ENCODE measurements at regions not wholly inside any gene's neighbourhood (a gene's known extent, or its start where the extent isn't known, plus 50 kb on each side); places are given as distances from the start of the nearest gene placed in this dataset.

DNA sequence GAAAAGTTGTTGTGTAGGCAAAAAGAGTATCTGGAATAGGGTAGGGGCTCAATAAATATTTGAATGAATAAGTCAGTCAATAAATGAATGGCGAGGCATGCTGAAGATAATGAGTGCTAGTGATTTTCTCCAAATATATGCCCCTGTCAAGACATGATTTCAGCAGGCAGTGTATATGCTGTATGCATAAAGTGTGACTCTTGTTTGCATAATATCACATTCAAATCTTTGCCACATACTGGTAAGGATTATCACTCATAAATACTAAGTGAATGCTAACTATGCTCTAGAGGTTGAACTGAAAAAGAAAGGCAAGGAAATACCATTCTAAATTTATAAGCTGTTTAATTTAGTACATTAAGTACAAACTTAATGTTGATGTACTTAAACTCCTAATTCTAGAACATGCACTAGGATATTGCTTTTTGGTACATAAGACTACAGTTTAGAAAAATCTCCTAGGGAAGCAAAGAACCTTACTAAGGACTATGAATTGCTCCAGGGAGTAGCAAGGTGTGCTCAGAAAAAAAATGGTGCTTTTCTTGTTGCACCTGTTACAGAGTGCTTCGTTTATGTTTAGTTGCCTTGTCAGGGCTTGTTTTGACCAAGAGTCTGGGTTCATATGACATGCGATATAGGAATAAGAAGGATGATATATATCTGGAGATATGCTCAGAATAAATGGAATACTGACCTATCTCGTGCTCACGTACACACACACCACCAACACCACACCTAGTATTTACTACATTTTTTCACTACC lies 224.0 kb upstream of the TANK start:
- H3K4me1 ChIP-seq (ENCODE audit: insufficient read depth, low read length, severe bottlenecking): no peaks in the 10 kb centered on the region
- no peak overlapping the region for H3K4me3 ChIP-seq (ENCODE audit: low read depth, low read length, poor library complexity, severe bottlenecking)
- no peaks in the 10 kb centered on the region for H3K9me2 ChIP-seq (ENCODE audit: low read depth, low read length)
- H4K20me1 ChIP-seq (ENCODE audit: insufficient read depth, low read length): no peaks in the 10 kb centered on the region
- no peaks in the 10 kb centered on the region for H3K27me3 ChIP-seq (ENCODE audit: insufficient read depth, low read length)
- no peaks in the 10 kb centered on the region for H3F3A ChIP-seq (ENCODE audit: insufficient read depth, low read length)
- no peak overlapping the region for H3K9ac ChIP-seq (ENCODE audit: low read length)
- TF ChIP-seq, protein P1, sequence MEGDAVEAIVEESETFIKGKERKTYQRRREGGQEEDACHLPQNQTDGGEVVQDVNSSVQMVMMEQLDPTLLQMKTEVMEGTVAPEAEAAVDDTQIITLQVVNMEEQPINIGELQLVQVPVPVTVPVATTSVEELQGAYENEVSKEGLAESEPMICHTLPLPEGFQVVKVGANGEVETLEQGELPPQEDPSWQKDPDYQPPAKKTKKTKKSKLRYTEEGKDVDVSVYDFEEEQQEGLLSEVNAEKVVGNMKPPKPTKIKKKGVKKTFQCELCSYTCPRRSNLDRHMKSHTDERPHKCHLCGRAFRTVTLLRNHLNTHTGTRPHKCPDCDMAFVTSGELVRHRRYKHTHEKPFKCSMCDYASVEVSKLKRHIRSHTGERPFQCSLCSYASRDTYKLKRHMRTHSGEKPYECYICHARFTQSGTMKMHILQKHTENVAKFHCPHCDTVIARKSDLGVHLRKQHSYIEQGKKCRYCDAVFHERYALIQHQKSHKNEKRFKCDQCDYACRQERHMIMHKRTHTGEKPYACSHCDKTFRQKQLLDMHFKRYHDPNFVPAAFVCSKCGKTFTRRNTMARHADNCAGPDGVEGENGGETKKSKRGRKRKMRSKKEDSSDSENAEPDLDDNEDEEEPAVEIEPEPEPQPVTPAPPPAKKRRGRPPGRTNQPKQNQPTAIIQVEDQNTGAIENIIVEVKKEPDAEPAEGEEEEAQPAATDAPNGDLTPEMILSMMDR (IDR thresholded peaks at IDR 0.05; ENCODE audit: low read length): no peak
- TF ChIP-seq EZH2 (IDR thresholded peaks at IDR 0.05; ENCODE audit: borderline replicate concordance, low read length): no peak
- no peaks in the 10 kb centered on the region for H3K9me3 ChIP-seq (ENCODE audit: low read length)
- no peaks in the 10 kb centered on the region for H3K79me2 ChIP-seq (ENCODE audit: insufficient read depth, low read length)
- no peaks in the 10 kb centered on the region for H3K36me3 ChIP-seq (ENCODE audit: insufficient read depth, low read length)
- no peak overlapping the region for H2AFZ ChIP-seq (ENCODE audit: low read length)
- H3K4me2 ChIP-seq (ENCODE audit: low read length): no peak overlapping the region
- no peak overlapping the region for H3K27ac ChIP-seq (ENCODE audit: low read depth, low read length, poor library complexity, severe bottlenecking)

DNA sequence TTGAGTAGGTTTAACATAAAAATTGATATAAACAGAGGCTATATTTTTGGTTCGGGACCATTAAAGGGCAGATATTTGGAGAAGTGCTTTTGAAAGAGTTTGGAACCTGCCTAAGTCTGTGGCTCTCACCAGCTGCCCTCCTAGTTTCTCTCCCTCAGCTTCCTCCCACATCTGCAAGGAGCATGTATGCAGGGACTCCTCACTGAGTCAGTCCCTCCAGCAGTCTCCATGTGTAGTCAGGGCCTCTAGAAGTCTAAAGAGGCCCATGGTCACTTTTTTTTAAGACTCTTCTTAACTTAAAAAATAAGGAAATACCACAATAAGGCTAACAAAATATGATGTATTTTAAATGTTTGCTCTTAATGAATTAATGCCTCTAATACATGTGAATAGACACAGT lies 220.0 kb upstream of the TANK start:
- Histone ChIP-seq H3K4me1 (ENCODE audit: insufficient read depth, low read length, severe bottlenecking) (no peaks in the 10 kb centered on the region), H3K4me3 (ENCODE audit: low read depth, low read length, poor library complexity, severe bottlenecking) (no peak overlapping the region), H3K9ac (ENCODE audit: low read length) (no peak overlapping the region), H3K27ac (ENCODE audit: low read depth, low read length, poor library complexity, severe bottlenecking) (no peak overlapping the region), H3K9me3 (ENCODE audit: low read length) (no peaks in the 10 kb centered on the region), H2AFZ (ENCODE audit: low read length) (no peak overlapping the region), H3K36me3 (ENCODE audit: insufficient read depth, low read length) (no peaks in the 10 kb centered on the region), H3F3A (ENCODE audit: insufficient read depth, low read length) (no peaks in the 10 kb centered on the region), H4K20me1 (ENCODE audit: insufficient read depth, low read length) (no peaks in the 10 kb centered on the region), H3K27me3 (ENCODE audit: insufficient read depth, low read length) (no peaks in the 10 kb centered on the region), H3K79me2 (ENCODE audit: insufficient read depth, low read length) (no peaks in the 10 kb centered on the region), H3K9me2 (ENCODE audit: low read depth, low read length) (no peaks in the 10 kb centered on the region), H3K4me2 (ENCODE audit: low read length) (no peak overlapping the region)
- no peak for TF ChIP-seq EZH2 (IDR thresholded peaks at IDR 0.05; ENCODE audit: borderline replicate concordance, low read length)
- TF ChIP-seq, protein P1 (IDR thresholded peaks at IDR 0.05; ENCODE audit: low read length): no peak

DNA sequence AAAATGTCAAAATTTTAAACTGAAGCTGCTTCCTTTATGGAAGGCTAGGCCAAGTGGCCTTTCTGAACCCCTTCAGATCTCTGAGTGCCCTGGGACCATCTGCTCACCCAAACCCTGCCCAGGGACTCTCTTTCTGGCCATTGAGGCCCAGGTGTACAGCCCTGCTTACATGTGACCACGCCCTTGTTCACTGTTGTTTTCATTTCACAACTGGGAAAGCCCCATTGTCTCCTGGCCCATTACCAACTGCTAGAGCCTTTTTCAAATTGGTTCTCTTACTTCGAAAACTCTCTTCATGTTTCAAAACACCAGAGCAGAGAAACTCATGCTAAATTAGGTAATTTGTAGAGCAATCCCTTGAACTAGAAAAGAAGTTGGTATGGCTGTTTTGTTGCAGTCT lies 219.5 kb upstream of the TANK start:
- H3K79me2 ChIP-seq (ENCODE audit: insufficient read depth, low read length): no peaks in the 10 kb centered on the region
- no peaks in the 10 kb centered on the region for H3F3A ChIP-seq (ENCODE audit: insufficient read depth, low read length)
- H3K4me3 ChIP-seq (ENCODE audit: low read depth, low read length, poor library complexity, severe bottlenecking): no peak overlapping the region
- H3K9me2 ChIP-seq (ENCODE audit: low read depth, low read length): no peaks in the 10 kb centered on the region
- H3K4me1 ChIP-seq (ENCODE audit: insufficient read depth, low read length, severe bottlenecking): no peaks in the 10 kb centered on the region
- H4K20me1 ChIP-seq (ENCODE audit: insufficient read depth, low read length): no peaks in the 10 kb centered on the region
- no peaks in the 10 kb centered on the region for H3K27me3 ChIP-seq (ENCODE audit: insufficient read depth, low read length)
- no peak overlapping the region for H2AFZ ChIP-seq (ENCODE audit: low read length)
- H3K9ac ChIP-seq (ENCODE audit: low read length): no peak overlapping the region
- no peak overlapping the region for H3K27ac ChIP-seq (ENCODE audit: low read depth, low read length, poor library complexity, severe bottlenecking)
- TF ChIP-seq, protein P1 (IDR thresholded peaks at IDR 0.05; ENCODE audit: low read length): no peak
- no peak for TF ChIP-seq EZH2 (IDR thresholded peaks at IDR 0.05; ENCODE audit: borderline replicate concordance, low read length)
- H3K9me3 ChIP-seq (ENCODE audit: low read length): no peaks in the 10 kb centered on the region
- H3K36me3 ChIP-seq (ENCODE audit: insufficient read depth, low read length): no peaks in the 10 kb centered on the region
- no peak overlapping the region for H3K4me2 ChIP-seq (ENCODE audit: low read length)
